SK-N-MC (cell line): ENCODE measurements at regions not wholly inside any gene's neighbourhood (a gene's known extent, or its start where the extent isn't known, plus 50 kb on each side); places are given as distances from the start of the nearest gene placed in this dataset.

Experiments
- DNase-seq: peaks from one replicate; pipeline ENCODE4 v3.0.0-alpha.2; 2011; ENCODE audit warnings: low read depth, low spot score
- H3K27ac ChIP-seq: fragments of 200-600 bp; sonication (generic); 2 replicates; pipeline ENCODE4 v1.5.1; 2016; ENCODE audit warnings: mixed run types
- H3K36me3 ChIP-seq: fragments of 200-600 bp; sonication (generic); 2 replicates; pipeline ENCODE4 v1.6.1; 2017; ENCODE audit warnings: antibody characterized with exemption, low read length, mixed read lengths; ENCODE audit not compliant: insufficient read depth
- H3K4me3 ChIP-seq: fragments of 200-600 bp; sonication (generic); 2 replicates; pipeline ENCODE4 v1.5.1; 2016
- H3K9ac ChIP-seq: fragments of 200-600 bp; sonication (generic); 2 replicates; pipeline ENCODE4 v1.8.0; 2017; ENCODE audit warnings: mixed run types, mixed read lengths; ENCODE audit not compliant: insufficient read length
- H3K9me3 ChIP-seq: fragments of 200-600 bp; sonication (generic); 2 replicates; pipeline ENCODE4 v1.6.1; 2017; ENCODE audit warnings: low read depth, mild to moderate bottlenecking, antibody characterized with exemption, low read length, moderate library complexity, mixed read lengths
- EZH2 ChIP-seq: fragments of 200-600 bp; sonication (generic); IDR thresholded peaks from one replicate; pipeline ENCODE4 v1.6.1; 2017; ENCODE audit warnings: antibody characterized with exemption
- FOXP2 ChIP-seq: optimal IDR thresholded peaks from 2 replicates; pipeline ENCODE3; 2011; ENCODE audit warnings: mild to moderate bottlenecking, moderate library complexity; ENCODE audit not compliant: insufficient read depth; ENCODE audit errors: extremely low read length, control extremely low read depth
- POLR2AphosphoS5 ChIP-seq: IDR thresholded peaks from 2 replicates; pipeline ENCODE4 v1.6.1; 2012; ENCODE audit warnings: mild to moderate bottlenecking, low read depth, low read length, borderline replicate concordance

GRCh38 chr2:60025496-60025895, 528.0 kb downstream of the BCL11A start:
- TF ChIP-seq EZH2 (no peak), FOXP2 (no peak), POLR2AphosphoS5 (no peak)
- Histone ChIP-seq H3K4me3 (no peak overlapping the region), H3K27ac (no peak overlapping the region), H3K9ac (no peak overlapping the region), H3K36me3 (no peaks in the 10 kb centered on the region), H3K9me3 (no peaks in the 10 kb centered on the region)
- DNase-seq = no peak

- TF ChIP-seq POLR2AphosphoS5 (no peak), EZH2 (no peak), FOXP2 (no peak)
- no peak for DNase-seq
- no peaks in the 10 kb centered on the region for H3K9me3 ChIP-seq
- no peak overlapping the region for H3K27ac ChIP-seq
- no peak overlapping the region for H3K9ac ChIP-seq
- H3K4me3 ChIP-seq = no peak overlapping the region
- H3K36me3 ChIP-seq = no peaks in the 10 kb centered on the region
Observed at GRCh38 chr2:60023256-60023985, 530.0 kb downstream of the BCL11A start.

GRCh38 chr2:60007671-60008070, 545.8 kb downstream of the BCL11A start:
- Histone ChIP-seq H3K9me3 (no peaks in the 10 kb centered on the region), H3K4me3 (no peak overlapping the region), H3K27ac (no peak overlapping the region), H3K9ac (no peak overlapping the region), H3K36me3 (no peaks in the 10 kb centered on the region)
- DNase-seq = no peak
- no peak for TF ChIP-seq POLR2AphosphoS5
- no peak for TF ChIP-seq FOXP2
- no peak for TF ChIP-seq EZH2

DNA sequence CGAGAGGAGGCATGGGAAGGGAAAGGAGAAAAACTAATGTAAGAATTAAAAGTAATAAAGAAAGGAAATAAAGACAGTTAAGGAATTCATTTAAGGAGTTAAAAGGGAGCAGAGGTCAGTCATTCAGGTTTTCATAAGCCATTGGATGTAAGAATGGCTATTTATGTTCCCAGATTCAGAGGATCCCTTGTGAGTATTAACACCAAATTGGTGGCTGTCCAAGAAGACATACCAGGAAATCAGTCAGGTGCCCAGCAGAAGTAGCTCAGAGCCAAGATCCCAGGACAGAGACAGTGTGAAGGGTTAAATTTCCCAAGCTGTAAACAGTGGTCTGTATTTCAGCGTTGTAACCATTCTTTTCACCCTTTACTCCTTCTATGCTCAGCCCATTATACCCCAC, 550.4 kb downstream of the BCL11A start:
- TF ChIP-seq EZH2 (no peak), FOXP2 (no peak), POLR2AphosphoS5 (no peak)
- Histone ChIP-seq H3K36me3 (no peaks in the 10 kb centered on the region), H3K9ac (no peak overlapping the region), H3K27ac (no peak overlapping the region), H3K9me3 (no peaks in the 10 kb centered on the region), H3K4me3 (no peak overlapping the region)
- DNase-seq = no peak

DNA sequence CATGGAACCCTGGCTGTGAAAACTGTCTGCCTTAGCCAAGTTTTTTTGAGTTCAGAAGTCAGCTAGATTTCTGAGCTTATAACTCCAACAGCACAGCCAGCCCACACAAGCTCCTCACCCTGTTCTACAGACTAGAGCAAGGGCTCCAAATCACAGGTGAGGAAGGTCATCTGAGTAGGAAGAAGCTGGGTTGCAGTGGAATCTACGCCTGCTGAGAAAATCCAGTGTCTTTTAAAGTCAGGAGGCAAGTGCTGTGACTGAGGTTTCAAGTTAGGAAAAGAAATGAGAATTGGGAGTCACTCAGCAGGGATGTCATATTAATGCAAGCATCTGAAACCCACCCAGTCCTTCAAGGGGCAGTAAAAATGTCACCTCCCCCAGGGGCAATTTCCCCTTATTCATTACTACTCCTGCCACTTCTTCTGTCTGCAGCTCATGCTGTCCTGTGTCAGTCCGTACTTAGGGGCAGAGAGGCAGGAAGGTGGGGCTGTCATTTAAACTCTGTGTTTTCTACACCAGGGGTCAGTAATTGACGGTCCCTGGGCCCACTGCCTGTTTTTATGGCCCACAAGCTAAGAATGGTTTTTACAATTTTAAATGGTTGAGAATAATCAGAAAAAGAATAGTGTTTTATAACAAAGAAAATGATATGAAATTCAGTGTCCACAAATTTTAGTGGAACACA, 551.1 kb downstream of the BCL11A start:
- no peak for TF ChIP-seq EZH2
- TF ChIP-seq POLR2AphosphoS5 = no peak
- TF ChIP-seq FOXP2 = no peak
- H3K9me3 ChIP-seq = no peaks in the 10 kb centered on the region
- no peak overlapping the region for H3K4me3 ChIP-seq
- H3K27ac ChIP-seq = no peak overlapping the region
- no peak overlapping the region for H3K9ac ChIP-seq
- DNase-seq = no peak
- H3K36me3 ChIP-seq = no peaks in the 10 kb centered on the region

- no peaks in the 10 kb centered on the region for H3K36me3 ChIP-seq
- TF ChIP-seq EZH2 (no peak), POLR2AphosphoS5 (no peak), FOXP2 (no peak)
- DNase-seq = no peak
- no peak overlapping the region for H3K27ac ChIP-seq
- no peak overlapping the region for H3K9ac ChIP-seq
- H3K4me3 ChIP-seq = no peak overlapping the region
- no peaks in the 10 kb centered on the region for H3K9me3 ChIP-seq
Observed at GRCh38 chr2:60000686-60001085, 552.8 kb downstream of the BCL11A start.

DNA sequence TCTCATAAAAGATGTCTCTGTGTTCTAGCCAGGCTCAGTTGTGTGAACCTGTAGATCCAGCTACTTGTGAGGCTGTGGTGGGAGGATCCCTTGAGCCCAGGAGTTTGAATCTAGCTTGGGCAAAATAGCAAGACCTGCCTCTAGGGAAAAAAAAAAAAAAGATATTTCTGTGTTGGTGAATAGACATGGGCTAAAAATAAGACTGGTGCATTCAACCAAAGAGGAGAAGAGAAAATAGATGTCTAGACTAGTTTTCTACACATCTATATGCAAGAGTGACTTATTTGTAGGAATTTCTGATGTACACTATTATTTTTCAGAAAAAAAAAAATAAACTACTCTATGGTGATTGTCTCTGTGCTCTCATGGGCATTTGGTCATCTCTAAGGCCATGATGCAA, 555.1 kb downstream of the BCL11A start:
- DNase-seq = no peak

GRCh38 chr2:59997371-59997770, 556.1 kb downstream of the BCL11A start:
- Histone ChIP-seq H3K36me3 (no peaks in the 10 kb centered on the region), H3K27ac (no peak overlapping the region), H3K4me3 (no peak overlapping the region), H3K9ac (no peak overlapping the region), H3K9me3 (no peaks in the 10 kb centered on the region)
- no peak for TF ChIP-seq EZH2
- no peak for TF ChIP-seq POLR2AphosphoS5
- no peak for TF ChIP-seq FOXP2
- DNase-seq = no peak

More for the DNA sequence above, 555.1 kb downstream of the BCL11A start:
- Histone ChIP-seq H3K36me3 (no peaks in the 10 kb centered on the region), H3K9me3 (no peaks in the 10 kb centered on the region), H3K9ac (no peak overlapping the region), H3K27ac (no peak overlapping the region), H3K4me3 (no peak overlapping the region)
- TF ChIP-seq EZH2 = no peak
- TF ChIP-seq FOXP2 = no peak
- TF ChIP-seq POLR2AphosphoS5 = no peak
